ENCODE measurements at regions not wholly inside any gene's neighbourhood (a gene's known extent, or its start where the extent isn't known, plus 50 kb on each side); places are given as distances from the start of the nearest gene placed in this dataset.

DNA sequence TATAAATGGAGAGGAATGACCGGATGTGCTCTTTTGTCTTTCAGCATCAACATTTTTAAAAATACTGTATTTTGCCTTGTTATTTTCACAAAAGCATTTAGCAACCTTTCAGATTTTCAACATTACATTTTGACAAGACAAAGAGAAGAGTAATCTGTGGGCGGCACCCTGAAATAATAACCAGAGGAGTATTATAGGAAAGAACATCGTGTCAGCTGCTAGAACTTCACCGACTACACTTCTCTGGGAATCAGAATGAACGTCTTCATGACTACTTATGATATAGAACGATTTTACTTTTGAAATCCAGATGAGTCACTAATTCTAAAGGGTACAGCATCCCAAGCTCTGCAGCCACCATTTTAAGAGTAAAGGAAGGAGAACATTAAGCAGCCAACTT is 531.5 kb upstream of the FRG1 start:
- TF ChIP-seq, protein P1, sequence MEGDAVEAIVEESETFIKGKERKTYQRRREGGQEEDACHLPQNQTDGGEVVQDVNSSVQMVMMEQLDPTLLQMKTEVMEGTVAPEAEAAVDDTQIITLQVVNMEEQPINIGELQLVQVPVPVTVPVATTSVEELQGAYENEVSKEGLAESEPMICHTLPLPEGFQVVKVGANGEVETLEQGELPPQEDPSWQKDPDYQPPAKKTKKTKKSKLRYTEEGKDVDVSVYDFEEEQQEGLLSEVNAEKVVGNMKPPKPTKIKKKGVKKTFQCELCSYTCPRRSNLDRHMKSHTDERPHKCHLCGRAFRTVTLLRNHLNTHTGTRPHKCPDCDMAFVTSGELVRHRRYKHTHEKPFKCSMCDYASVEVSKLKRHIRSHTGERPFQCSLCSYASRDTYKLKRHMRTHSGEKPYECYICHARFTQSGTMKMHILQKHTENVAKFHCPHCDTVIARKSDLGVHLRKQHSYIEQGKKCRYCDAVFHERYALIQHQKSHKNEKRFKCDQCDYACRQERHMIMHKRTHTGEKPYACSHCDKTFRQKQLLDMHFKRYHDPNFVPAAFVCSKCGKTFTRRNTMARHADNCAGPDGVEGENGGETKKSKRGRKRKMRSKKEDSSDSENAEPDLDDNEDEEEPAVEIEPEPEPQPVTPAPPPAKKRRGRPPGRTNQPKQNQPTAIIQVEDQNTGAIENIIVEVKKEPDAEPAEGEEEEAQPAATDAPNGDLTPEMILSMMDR (IDR thresholded peaks at IDR 0.05) = no peak
- TF ChIP-seq POLR2A (IDR thresholded peaks at IDR 0.05; ENCODE audit: low read depth) = no peak
